Epithelial cell of proximal tubule (primary cell): ENCODE measurements at regions not wholly inside any gene's neighbourhood (a gene's known extent, or its start where the extent isn't known, plus 50 kb on each side); places are given as distances from the start of the nearest gene placed in this dataset.
"Not testable (repeated sequence)": the region's sequence is repeated elsewhere in the genome, so short reads cannot be mapped to it uniquely, and the experiment has no call there.

Source experiments
- DNase-seq: peaks from one replicate; pipeline ENCODE4 v3.0.0-alpha.2; 2011; ENCODE audit warnings: low read depth
- H3K4me3 ChIP-seq: 2 replicates; pipeline ENCODE4 v1.5.1; 2011; ENCODE audit warnings: low read depth, mild to moderate bottlenecking, low read length
- CTCF ChIP-seq: conservative IDR thresholded peaks from 2 replicates; pipeline ENCODE4 v1.5.1; 2012; ENCODE audit warnings: low read depth, mild to moderate bottlenecking, low read length

- TF ChIP-seq CTCF: no peak
- no peak for DNase-seq
- no peak overlapping the region for H3K4me3 ChIP-seq
Measured at GRCh38 chr6:85135376-85136094, 314.3 kb upstream of the NT5E start.

GRCh38 chr6:85134172-85134571, 315.7 kb upstream of the NT5E start:
- no peak for DNase-seq
- no peak overlapping the region for H3K4me3 ChIP-seq
- TF ChIP-seq CTCF: no peak

- no peak for DNase-seq
- TF ChIP-seq CTCF: no peak
- H3K4me3 ChIP-seq: no peak overlapping the region
Measured at GRCh38 chr6:85132091-85132490, 317.8 kb upstream of the NT5E start.

- TF ChIP-seq CTCF: no peak
- DNase-seq: no peak
- H3K4me3 ChIP-seq: no peak overlapping the region
Measured at GRCh38 chr6:85130743-85131142, 319.1 kb upstream of the NT5E start.

- no peak overlapping the region for H3K4me3 ChIP-seq
- TF ChIP-seq CTCF: no peak
- peak; percentile 22 for DNase-seq
Measured at GRCh38 chr6:85129881-85130280, 320.0 kb upstream of the NT5E start.

- no peak for TF ChIP-seq CTCF
- no peak overlapping the region for H3K4me3 ChIP-seq
- no peak for DNase-seq
Measured at GRCh38 chr6:85128781-85129180, 321.1 kb upstream of the NT5E start.

GRCh38 chr6:85128256-85128655, 321.6 kb upstream of the NT5E start:
- DNase-seq, H3K4me3 ChIP-seq: not testable (repeated sequence)
